Neural progenitor cell (in vitro differentiated cells): ENCODE measurements at regions not wholly inside any gene's neighbourhood (a gene's known extent, or its start where the extent isn't known, plus 50 kb on each side); places are given as distances from the start of the nearest gene placed in this dataset.

Experiments used
- CTCF ChIP-seq: fragments of 200-600 bp; sonication (generic); IDR thresholded peaks from 2 replicates; pipeline ENCODE4 v1.5.1; 2017; ENCODE audit warnings: antibody characterized with exemption, mild to moderate bottlenecking
- EZH2 ChIP-seq: fragments of 200-600 bp; sonication (generic); IDR thresholded peaks from 2 replicates; pipeline ENCODE4 v1.6.1; 2017; ENCODE audit warnings: antibody characterized with exemption, mild to moderate bottlenecking, moderate library complexity
- EZH2phosphoT487 ChIP-seq: fragments of 200-600 bp; sonication (generic); IDR thresholded peaks from 2 replicates; pipeline ENCODE4 v1.6.1; 2017; ENCODE audit warnings: antibody characterized with exemption

GRCh38 chr10:20596065-20596755 lies 300.9 kb downstream of the NEBL start:
- no peak for TF ChIP-seq CTCF
- TF ChIP-seq EZH2phosphoT487 = no peak
- TF ChIP-seq EZH2 = no peak
